Upper lobe of left lung (tissue), 4 donors: ENCODE measurements at regions not wholly inside any gene's neighbourhood (a gene's known extent, or its start where the extent isn't known, plus 50 kb on each side); places are given as distances from the start of the nearest gene placed in this dataset.

Source experiments
- EP300 ChIP-seq, 4 donors: sonication (generic); formaldehyde crosslinking; IDR thresholded peaks; one replicate each; pipeline ENCODE4 v1.5.1; 2017; ENCODE audit warnings: antibody characterized with exemption in 4 of 4, control low read depth in 2 of 4
- POLR2A ChIP-seq, 4 donors: fragments of 450-650 bp; IDR thresholded peaks; one replicate each; pipeline ENCODE4 v1.5.1; 2016 to 2017; ENCODE audit warnings: antibody characterized with exemption in 4 of 4, mild to moderate bottlenecking in 2 of 4
- TF ChIP-seq, protein P1 (sequence below), 6 experiments: fragments of 450-650 bp in 4 of 6; fragments of 200-600 bp in 2 of 6; sonication (generic) in 2 of 6; IDR thresholded peaks; one replicate each; pipeline ENCODE4 v1.5.1; 2016 to 2019; ENCODE audit warnings: antibody characterized with exemption in 6 of 6

DNA sequence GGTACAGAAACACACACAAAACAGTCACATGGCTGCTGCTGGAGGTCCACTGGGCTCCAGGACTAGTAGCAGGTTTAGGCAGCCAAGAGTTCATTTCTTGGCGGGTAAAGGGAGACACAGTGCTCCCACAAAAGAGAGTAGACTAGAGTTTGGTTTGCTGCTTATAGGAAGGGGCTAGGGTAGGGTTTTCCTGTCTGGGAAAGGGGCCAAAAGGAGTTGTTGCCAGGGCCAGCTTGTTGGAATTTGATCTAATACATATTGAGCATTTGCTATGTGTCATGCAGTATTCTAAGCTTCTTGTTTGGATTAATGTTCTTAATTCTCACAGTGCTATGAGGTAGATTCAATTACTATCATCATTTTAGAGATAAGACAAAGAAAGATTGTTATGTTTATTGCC is 195.1 kb upstream of the PLET1 start:
- no peak for TF ChIP-seq EP300 (IDR thresholded peaks at IDR 0.05)
- TF ChIP-seq, protein P1, sequence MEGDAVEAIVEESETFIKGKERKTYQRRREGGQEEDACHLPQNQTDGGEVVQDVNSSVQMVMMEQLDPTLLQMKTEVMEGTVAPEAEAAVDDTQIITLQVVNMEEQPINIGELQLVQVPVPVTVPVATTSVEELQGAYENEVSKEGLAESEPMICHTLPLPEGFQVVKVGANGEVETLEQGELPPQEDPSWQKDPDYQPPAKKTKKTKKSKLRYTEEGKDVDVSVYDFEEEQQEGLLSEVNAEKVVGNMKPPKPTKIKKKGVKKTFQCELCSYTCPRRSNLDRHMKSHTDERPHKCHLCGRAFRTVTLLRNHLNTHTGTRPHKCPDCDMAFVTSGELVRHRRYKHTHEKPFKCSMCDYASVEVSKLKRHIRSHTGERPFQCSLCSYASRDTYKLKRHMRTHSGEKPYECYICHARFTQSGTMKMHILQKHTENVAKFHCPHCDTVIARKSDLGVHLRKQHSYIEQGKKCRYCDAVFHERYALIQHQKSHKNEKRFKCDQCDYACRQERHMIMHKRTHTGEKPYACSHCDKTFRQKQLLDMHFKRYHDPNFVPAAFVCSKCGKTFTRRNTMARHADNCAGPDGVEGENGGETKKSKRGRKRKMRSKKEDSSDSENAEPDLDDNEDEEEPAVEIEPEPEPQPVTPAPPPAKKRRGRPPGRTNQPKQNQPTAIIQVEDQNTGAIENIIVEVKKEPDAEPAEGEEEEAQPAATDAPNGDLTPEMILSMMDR (IDR thresholded peaks at IDR 0.05): no peak
- no peak for TF ChIP-seq POLR2A (IDR thresholded peaks at IDR 0.05)
